HG03159 (cell line): ENCODE measurements at regions not wholly inside any gene's neighbourhood (a gene's known extent, or its start where the extent isn't known, plus 50 kb on each side); places are given as distances from the start of the nearest gene placed in this dataset.
"Not testable (repeated sequence)": the region's sequence is repeated elsewhere in the genome, so short reads cannot be mapped to it uniquely, and the experiment has no call there.

Experiments used
- ATAC-seq: cut with Tn5 transposase; IDR thresholded peaks from one replicate; pipeline ENCODE4 v1.9.1; 2021; ENCODE audit warnings: mild to moderate bottlenecking, moderate library complexity; ENCODE audit not compliant: unreplicated experiment

- ATAC-seq: no peak
Measured at GRCh38 chr19:28701491-28701890, 511.5 kb downstream of the UQCRFS1 start.

DNA sequence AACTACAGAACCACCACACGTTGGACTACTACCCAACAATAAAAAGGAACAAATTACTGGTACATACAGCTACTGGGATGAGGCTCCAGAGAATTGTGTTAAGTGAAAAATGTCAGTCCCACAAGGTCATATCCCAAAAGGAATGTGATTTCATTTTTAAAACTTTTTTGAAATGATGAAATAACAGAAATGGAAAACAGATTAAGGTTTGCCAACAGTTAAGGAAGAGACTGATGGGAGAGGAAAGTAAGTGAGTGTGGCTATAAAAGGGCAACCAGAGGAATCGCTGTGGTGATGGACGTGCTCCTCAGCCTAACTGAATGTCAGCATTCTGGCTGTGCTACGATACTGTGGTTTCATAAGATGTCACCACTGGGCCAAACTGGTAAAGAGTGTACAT, 512.8 kb downstream of the UQCRFS1 start:
- ATAC-seq: no peak

GRCh38 chr19:28697308-28697707, 515.6 kb downstream of the UQCRFS1 start:
- no peak for ATAC-seq

GRCh38 chr19:28694812-28695211, 518.1 kb downstream of the UQCRFS1 start:
- no peak for ATAC-seq

GRCh38 chr19:28691683-28692082, 521.3 kb downstream of the UQCRFS1 start:
- no peak for ATAC-seq

- not testable (repeated sequence) for ATAC-seq
Measured at GRCh38 chr19:28689464-28689863, 523.5 kb downstream of the UQCRFS1 start.

DNA sequence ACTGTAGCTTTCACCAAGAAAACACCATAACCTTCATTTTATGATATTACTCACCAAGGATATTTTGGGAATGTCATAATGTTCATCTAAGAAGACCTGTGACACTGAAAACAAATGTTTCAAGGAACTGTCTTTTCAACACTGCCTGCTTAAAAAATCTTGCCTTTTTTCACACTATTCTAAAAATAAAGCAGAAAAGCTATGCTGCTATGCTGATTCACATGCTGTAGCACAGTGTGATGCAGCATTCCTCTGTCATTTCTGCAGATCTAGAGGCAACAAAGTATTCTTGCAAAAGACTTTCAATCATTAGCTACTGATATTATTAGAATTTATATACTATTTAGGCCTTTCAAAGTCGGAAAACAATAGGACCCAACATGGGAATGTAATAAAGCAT, 525.7 kb downstream of the UQCRFS1 start:
- ATAC-seq: no peak

DNA sequence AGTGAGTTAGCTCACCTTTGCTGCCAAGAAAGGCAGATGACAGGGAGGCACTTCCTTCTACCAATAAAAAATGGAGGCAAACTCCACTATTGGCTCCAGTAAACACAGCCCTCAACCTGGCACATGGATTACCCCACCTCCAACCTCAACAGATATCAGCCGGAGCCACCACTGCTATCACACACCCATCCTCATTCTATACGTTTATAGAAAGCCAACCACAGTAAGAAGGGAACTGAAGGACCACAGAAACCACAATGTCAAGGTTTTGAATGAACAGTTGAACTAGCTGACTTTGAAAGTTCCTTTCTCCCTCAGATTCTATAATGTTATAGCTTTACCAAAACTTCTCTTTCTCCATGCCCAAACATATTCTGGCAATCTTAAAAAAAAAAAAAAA, 526.2 kb downstream of the UQCRFS1 start:
- no peak for ATAC-seq

DNA sequence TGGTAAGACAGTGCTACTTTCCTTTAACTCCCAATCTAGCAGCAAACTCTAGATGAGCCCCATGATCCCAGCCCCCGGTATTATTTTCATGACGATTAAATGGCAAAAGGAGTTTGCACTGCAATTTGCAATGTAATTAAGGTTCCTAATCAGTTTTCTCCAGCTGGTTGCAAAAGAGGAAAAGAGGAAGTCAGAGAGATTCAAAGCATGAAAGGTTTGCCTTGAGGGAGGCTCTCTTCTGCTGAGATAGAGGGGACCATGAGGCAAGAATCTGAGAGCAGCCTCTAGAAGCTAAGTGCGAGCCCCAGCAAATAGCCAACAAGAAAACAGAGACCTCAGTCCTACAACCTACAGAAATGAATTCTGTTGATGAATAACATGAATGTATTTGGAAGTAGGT, 527.1 kb downstream of the UQCRFS1 start:
- no peak for ATAC-seq

GRCh38 chr19:28685077-28685476, 527.9 kb downstream of the UQCRFS1 start:
- not testable (repeated sequence) for ATAC-seq

DNA sequence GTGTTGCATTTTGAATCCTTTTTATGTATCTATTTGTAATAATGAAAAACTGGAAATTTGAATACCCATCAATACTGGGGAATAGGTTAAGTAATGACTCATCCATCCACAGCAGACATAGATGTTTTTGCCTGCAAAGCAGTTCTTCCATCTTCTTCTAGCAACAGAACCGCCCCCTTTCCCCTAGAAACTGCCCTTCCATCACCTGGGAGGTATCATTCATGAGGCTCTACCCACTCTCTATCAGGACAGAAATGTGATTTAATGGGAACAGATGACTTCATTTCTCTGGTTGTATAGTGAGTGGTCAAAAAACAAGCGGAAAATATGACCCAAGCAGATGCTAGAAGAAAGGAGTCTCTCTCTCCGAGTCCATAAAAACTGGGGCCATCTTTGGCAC, 532.8 kb downstream of the UQCRFS1 start:
- ATAC-seq: no peak

GRCh38 chr19:28670836-28671235, 542.1 kb downstream of the UQCRFS1 start:
- no peak for ATAC-seq

DNA sequence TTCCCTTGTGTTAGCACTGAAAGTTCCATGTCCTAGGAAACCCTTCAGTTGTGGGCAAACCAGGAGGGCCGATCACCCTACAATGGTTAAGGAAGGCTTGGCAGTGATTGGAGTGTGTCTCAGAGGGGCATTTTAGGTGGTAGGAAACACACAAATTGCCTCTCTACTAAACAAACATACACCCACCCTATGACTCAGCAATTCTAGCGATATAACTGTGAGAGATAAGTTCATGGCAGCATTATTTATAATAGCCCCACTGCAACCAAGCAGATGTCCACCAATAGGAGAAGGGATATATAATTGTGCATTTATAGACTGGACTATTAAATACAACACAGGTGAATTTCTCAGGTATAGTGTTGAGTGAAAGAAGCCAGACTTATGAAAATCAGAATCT, 543.1 kb downstream of the UQCRFS1 start:
- no peak for ATAC-seq

DNA sequence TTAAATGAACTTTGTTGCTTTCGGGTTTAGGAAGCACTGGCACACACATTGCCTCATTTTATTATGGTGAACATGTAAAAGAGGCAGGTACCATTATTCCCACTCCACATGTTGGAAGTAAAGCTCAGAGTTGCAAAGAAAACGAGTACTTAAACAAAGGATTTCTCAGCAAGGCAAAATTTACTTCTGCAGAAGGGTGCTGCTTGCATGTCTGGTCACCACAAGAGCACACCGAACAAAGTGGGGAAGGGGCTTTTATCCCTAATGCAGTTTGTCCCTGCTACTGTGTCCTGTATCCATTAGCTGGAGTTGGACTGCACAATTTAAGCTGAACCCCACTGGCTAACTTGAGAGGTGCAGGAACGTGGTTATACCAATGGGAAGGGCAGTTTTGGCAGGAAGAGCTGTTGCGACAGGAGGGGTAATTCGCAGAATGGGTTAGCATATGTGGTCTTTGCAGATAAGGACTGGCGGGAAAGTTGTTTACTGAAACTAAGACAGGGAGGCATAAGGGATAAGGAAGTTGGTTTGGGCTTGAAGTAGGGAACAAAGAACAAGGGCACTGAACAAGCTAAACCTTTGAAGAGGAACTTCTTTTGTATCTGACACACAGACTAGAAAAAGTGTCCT, 545.5 kb downstream of the UQCRFS1 start:
- no peak for ATAC-seq

DNA sequence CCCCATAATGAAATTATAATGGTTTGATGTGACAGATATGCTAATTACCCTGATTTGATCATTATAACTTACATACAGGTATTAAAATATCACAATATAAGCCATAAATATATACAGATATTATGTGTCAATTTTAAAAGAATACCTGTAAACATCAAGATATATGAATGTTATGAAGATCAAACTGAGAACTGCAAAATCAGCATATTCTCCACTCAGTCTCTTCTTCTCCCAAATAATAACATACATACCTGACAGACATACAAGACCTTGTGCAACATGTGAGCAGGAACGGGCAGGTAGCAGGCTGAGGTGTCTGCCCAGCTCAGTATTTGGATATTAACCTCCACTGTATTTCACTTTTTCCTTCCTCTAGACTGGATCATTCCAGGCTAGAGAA, 547.2 kb downstream of the UQCRFS1 start:
- no peak for ATAC-seq

DNA sequence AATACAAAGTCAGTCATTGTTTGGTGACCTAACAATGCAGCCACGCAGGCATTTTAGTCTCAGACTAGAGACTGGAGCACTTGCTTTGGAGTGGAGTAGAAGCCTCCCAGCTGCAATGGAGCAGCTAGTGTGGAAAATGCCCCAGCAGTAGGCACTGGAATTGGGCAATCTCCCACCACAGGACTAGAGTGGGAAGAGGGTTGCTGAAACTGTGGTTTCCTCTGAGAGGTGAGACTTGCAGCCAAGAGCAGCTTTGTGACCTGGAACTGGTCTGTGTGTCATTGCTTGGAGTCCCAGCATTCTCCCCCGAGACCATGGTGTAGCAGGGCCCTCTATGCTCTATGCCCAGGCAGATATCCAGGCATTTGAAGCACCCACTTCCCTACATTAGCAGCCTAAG, 556.3 kb downstream of the UQCRFS1 start:
- ATAC-seq: no peak

DNA sequence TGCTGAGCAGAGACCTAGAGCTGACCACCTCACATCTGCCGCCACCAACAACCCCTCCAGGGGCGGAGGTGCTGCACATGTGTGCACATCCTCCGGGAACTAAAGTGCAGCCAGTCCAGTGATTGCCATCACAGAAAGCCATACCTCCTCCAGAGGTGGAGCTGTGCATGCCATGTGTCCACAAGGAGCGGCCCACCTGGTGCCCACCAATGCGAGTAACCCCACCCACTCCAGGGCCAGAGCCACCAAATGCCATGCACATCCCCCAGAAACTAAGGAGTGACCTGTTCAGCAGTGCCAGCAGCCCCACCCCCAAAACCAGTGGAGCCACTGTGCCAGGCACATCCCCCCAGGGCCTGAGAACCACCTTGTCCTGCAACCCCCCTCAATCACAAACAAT, 557.9 kb downstream of the UQCRFS1 start:
- no peak for ATAC-seq

- no peak for ATAC-seq
Measured at GRCh38 chr19:28652765-28653164, 560.2 kb downstream of the UQCRFS1 start.

- no peak for ATAC-seq
Measured at GRCh38 chr19:28646629-28647028, 566.3 kb downstream of the UQCRFS1 start.

- ATAC-seq: no peak
Measured at GRCh38 chr19:28644169-28644775, 568.7 kb downstream of the UQCRFS1 start.

DNA sequence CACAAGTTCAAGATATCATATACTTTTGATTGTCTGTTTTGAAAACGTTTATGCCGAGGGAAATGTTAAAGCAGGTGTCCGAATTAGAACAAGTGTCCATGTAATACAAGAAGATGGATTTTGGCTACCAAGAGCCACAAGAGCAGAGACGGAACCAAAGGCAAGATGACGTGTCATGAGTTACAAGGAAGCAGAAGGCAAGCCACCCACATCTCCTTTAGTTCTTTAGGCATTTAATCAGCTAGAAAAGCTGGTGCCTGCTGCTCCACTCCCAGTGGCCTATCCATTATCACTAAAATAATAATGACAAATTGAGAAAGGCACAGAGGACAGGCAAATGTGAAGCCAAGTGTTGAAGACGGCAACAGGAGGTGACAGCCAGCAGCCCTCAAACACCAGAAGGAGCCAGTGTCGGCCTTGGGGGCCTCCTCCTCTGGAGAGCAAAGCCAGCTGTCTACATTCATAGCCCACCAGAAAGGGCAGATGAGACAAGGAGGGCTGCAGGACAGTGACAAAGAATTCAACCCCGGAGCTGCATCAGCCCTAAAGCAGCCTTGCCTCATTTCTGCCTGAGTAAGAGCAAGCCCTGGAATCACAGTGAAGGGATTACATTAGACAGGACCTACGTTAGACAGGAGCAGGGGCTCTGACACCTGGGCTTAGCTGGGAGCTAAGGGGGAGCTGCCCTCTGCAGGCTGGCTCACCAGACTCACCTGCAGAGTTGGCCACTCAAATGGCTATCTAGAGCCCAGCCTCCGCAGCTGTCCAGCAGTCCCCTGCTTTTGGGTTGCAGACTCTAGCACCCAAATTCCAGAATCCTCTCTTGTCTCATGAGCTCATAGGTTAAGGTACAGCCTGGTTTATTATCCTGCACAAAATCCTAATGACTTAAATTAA, 569.9 kb downstream of the UQCRFS1 start:
- no peak for ATAC-seq

GRCh38 chr19:28641395-28641794, 571.6 kb downstream of the UQCRFS1 start:
- no peak for ATAC-seq
